ENCODE measurements at regions not wholly inside any gene's neighbourhood (a gene's known extent, or its start where the extent isn't known, plus 50 kb on each side); places are given as distances from the start of the nearest gene placed in this dataset.

DNA sequence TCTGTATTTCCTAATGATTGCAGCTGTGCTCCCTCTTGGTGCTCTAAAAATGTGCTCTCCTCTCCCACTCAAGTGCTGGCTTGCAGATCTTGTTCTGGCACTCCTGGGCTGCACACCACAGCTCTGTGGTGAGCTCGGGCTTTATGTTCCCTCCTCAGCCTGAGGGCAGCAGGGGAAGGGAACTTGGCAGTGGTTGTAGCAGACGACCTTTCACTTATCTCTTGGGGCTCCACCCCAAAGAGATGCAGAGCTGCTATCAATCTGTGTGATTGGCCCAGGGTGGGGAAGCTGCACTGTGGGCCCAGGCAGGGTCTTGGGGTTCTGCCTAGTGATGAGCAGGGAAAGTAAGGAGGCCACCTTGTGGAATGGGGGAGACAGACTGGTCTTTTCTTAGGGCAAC, 143.5 kb upstream of the GORAB start (continued):
- no peak for TF ChIP-seq RAD21 (IDR thresholded peaks at IDR 0.05 in 1 of 2, conservative IDR thresholded peaks at IDR 0.05 in 1 of 2; ENCODE audit: low read depth in 2 of 2, low read length in 2 of 2)
- no peak for TF ChIP-seq RNF2 (IDR thresholded peaks at IDR 0.05; ENCODE audit: borderline replicate concordance, low read depth, low read length, missing control alignments, poor library complexity, severe bottlenecking)
- no peak for TF ChIP-seq BACH1 (IDR thresholded peaks at IDR 0.05; ENCODE audit: low read length)
- TF ChIP-seq RBBP5 (IDR thresholded peaks at IDR 0.05; ENCODE audit: borderline replicate concordance, low read depth, low read length): no peak
- no peak for TF ChIP-seq CEBPB (IDR thresholded peaks at IDR 0.05; ENCODE audit: low read depth, low read length)
- no peak for TF ChIP-seq SAP30 (IDR thresholded peaks at IDR 0.05; ENCODE audit: insufficient read depth, insufficient replicate concordance, low read length)
- TF ChIP-seq GTF2F1 (IDR thresholded peaks at IDR 0.05; ENCODE audit: borderline replicate concordance, low read depth, low read length): no peak

All from H1 (cell line).